HepG2 (cell line): ENCODE measurements at regions not wholly inside any gene's neighbourhood (a gene's known extent, or its start where the extent isn't known, plus 50 kb on each side); places are given as distances from the start of the nearest gene placed in this dataset.

Experiments
- ATAC-seq: fragments of 200-7000 bp; cut with Tn5 transposase; 3 replicates; pipeline ENCODE4 v1.9.1; 2020; ENCODE audit warnings: mild to moderate bottlenecking, moderate library complexity
- BruUV-seq: library from RNA; stranded (reverse); fragments of 400-500 nt; replicated peaks from 2 replicates; lab custom pipeline; 2021; lab: Mats Ljungman, UMichigan
- CTCF ChIA-PET: fragments of 300-600 bp; formaldehyde crosslinking; extraction: SDS; loops from one replicate; lab custom pipeline; 2021; ENCODE audit warnings: low total read pairs, inconsistent platforms, low intra/inter-chr PET ratio; lab: Yijun Ruan, JAX
- POLR2A ChIA-PET: fragments of 350-600 bp; sonication (Branson Sonifier 250); formaldehyde crosslinking; loops from one replicate; lab custom pipeline; 2020; ENCODE audit warnings: antibody characterized with exemption, inconsistent platforms; lab: Yijun Ruan, JAX
- DNase-seq: peaks from one replicate; pipeline ENCODE4 v3.0.0-alpha.2; 2015; ENCODE audit warnings: low spot score
- FAIRE-seq: peaks from 3 replicates; lab custom pipeline; 2011; peaks lifted over from hg19 to GRCh38; lab: Jason Lieb, UNC
- H2AFZ ChIP-seq: one replicate; pipeline ENCODE4 v1.6.1; 2011; ENCODE audit warnings: low read length, inconsistent platforms
- H3K27ac ChIP-seq: fragments of 300-600 bp; 3 replicates; pipeline ENCODE4 v1.8.0; 2011; ENCODE audit warnings: mixed run types, mild to moderate bottlenecking, mixed read lengths, low read length, inconsistent platforms; ENCODE audit not compliant: insufficient read depth; ENCODE audit errors: extremely low read length
- H3K27me3 ChIP-seq, 2 experiments: fragments of 200-600 bp in 1 of 2; 2 replicates in 1 of 2; 3 replicates in 1 of 2; pipeline versions ENCODE4 v1.6.0 to v1.8.0; 2011; ENCODE audit warnings: low read length in 2 of 2, mild to moderate bottlenecking in 2 of 2, moderate library complexity in 2 of 2, inconsistent platforms in 1 of 2; ENCODE audit not compliant: insufficient read depth in 2 of 2, control insufficient read depth in 1 of 2
- H3K36me3 ChIP-seq, 2 experiments: fragments of 200-600 bp in 1 of 2; replicated peaks in 1 of 2; 2 replicates in 1 of 2; 3 replicates in 1 of 2; pipeline versions ENCODE4 v1.5.1 to v1.8.0; 2011; ENCODE audit warnings: low read length in 2 of 2, inconsistent platforms in 1 of 2; ENCODE audit not compliant: insufficient read depth in 2 of 2, control insufficient read depth in 1 of 2
- H3K4me1 ChIP-seq: 2 replicates; pipeline ENCODE4 v1.5.1; 2012; ENCODE audit warnings: low read length, inconsistent platforms; ENCODE audit not compliant: insufficient read depth
- H3K4me2 ChIP-seq: 2 replicates; pipeline ENCODE4 v1.6.0; 2011; ENCODE audit warnings: low read depth, low read length, inconsistent platforms
- H3K4me3 ChIP-seq, 3 experiments: fragments of 200-600 bp in 1 of 3; sonication (generic), shearing (Covaris generic) in 1 of 3; replicated peaks in 1 of 3; 2 replicates each; pipeline ENCODE4 v1.5.1; 2011 to 2016; ENCODE audit warnings: low read length in 3 of 3, inconsistent platforms in 2 of 3, low read depth in 2 of 3, mild to moderate bottlenecking in 2 of 3, control low read depth in 1 of 3, mixed read lengths in 1 of 3; ENCODE audit not compliant: insufficient read depth in 1 of 3
- H3K79me2 ChIP-seq: one replicate; pipeline ENCODE4 v1.6.1; 2011; ENCODE audit warnings: low read length, inconsistent platforms; ENCODE audit not compliant: insufficient read depth
- H3K9ac ChIP-seq: 2 replicates; pipeline ENCODE4 v1.6.0; 2011; ENCODE audit warnings: mild to moderate bottlenecking, low read depth, low read length, inconsistent platforms; ENCODE audit not compliant: insufficient read depth
- H3K9me3 ChIP-seq: 2 replicates; pipeline ENCODE4 v1.5.1; 2012; ENCODE audit warnings: mild to moderate bottlenecking, low read length
- H4K20me1 ChIP-seq: 2 replicates; pipeline ENCODE4 v1.6.0; 2011; ENCODE audit warnings: inconsistent platforms, mild to moderate bottlenecking, low read length, moderate library complexity; ENCODE audit not compliant: insufficient read depth
- ARNT ChIP-seq: fragments of 450-650 bp; IDR thresholded peaks from 2 replicates; pipeline ENCODE4 v1.6.1; 2017
- FUBP1 ChIP-seq: sonication (generic); formaldehyde crosslinking; IDR thresholded peaks from 2 replicates; pipeline ENCODE4 v1.5.1; 2020; ENCODE audit warnings: missing genetic modification reagents, mild to moderate bottlenecking, borderline replicate concordance
- HNF4A ChIP-seq: sonication (generic); formaldehyde crosslinking; IDR thresholded peaks from 2 replicates; pipeline ENCODE4 v1.4.0; 2020; ENCODE audit warnings: missing genetic modification reagents
- NFIB ChIP-seq: sonication (generic); formaldehyde crosslinking; IDR thresholded peaks from 2 replicates; pipeline ENCODE4 v1.9.0; 2021; ENCODE audit warnings: missing genetic modification reagents, mild to moderate bottlenecking, borderline replicate concordance
- PHB2 ChIP-seq: fragments of 450-650 bp; IDR thresholded peaks from 2 replicates; pipeline ENCODE4 v1.6.1; 2018; ENCODE audit not compliant: partially characterized antibody
- POLR2AphosphoS5 ChIP-seq: IDR thresholded peaks from 2 replicates; pipeline ENCODE4 v1.6.1; 2012; ENCODE audit warnings: low read depth, low read length
- RAD21 ChIP-seq: fragments of 450-650 bp; formaldehyde crosslinking; IDR thresholded peaks from 2 replicates; pipeline ENCODE4 v1.5.0; 2020; ENCODE audit warnings: mild to moderate bottlenecking
- REST ChIP-seq, 2 experiments: IDR thresholded peaks; 2 replicates each; pipeline ENCODE4 v1.6.1; 2011 to 2012; ENCODE audit warnings: low read length in 2 of 2, borderline replicate concordance in 1 of 2, low read depth in 1 of 2, mild to moderate bottlenecking in 1 of 2, moderate library complexity in 1 of 2
- SMAD1 ChIP-seq: sonication (generic); formaldehyde crosslinking; IDR thresholded peaks from 2 replicates; pipeline ENCODE4 v1.4.0; 2020; ENCODE audit warnings: missing genetic modification reagents, low read depth, mild to moderate bottlenecking, borderline replicate concordance
- ZBTB38 ChIP-seq: sonication (generic); formaldehyde crosslinking; IDR thresholded peaks from 2 replicates; pipeline ENCODE4 v1.5.1; 2020; ENCODE audit warnings: mild to moderate bottlenecking, missing genetic modification reagents
- ZNF629 ChIP-seq: sonication (generic); formaldehyde crosslinking; conservative IDR thresholded peaks from 2 replicates; pipeline ENCODE4 v1.5.0; 2020; ENCODE audit warnings: missing genetic modification reagents
- WGBS: methylation state at CpG from one replicate; pipeline ENCODE4 v1.1.6; 2017; ENCODE audit warnings: low lambda C conversion rate; 5-methylcytosine and 5-hydroxymethylcytosine counted together
- in situ Hi-C: cut with HindIII; loops from 2 replicates; pipeline ENCODE4 v1.10.0; 2017; ENCODE audit warnings: low pct_unique_long_range_greater_than_20kb; ENCODE audit not compliant: extremely low pct_ligation_motif_present
- intact Hi-C: fragments of 100-400 bp; cut with micrococcal nuclease; formaldehyde crosslinking; loops from one replicate; pipeline ENCODE4 v1.10.0; 2022; ENCODE audit not compliant: unreplicated experiment
- TF ChIP-seq, protein P1 (sequence below): sonication (generic); formaldehyde crosslinking; IDR thresholded peaks from 2 replicates; pipeline ENCODE4 v1.9.0; 2021; ENCODE audit warnings: missing genetic modification reagents, borderline replicate concordance
- TF ChIP-seq, protein P2 (sequence below): sonication (generic); formaldehyde crosslinking; IDR thresholded peaks from 2 replicates; pipeline ENCODE4 v1.4.0; 2020; ENCODE audit warnings: mild to moderate bottlenecking, missing genetic modification reagents
- TF ChIP-seq, protein P3 (sequence below): sonication (generic); formaldehyde crosslinking; IDR thresholded peaks from 2 replicates; pipeline ENCODE4; 2020; ENCODE audit warnings: missing genetic modification reagents, mild to moderate bottlenecking, borderline replicate concordance

DNA sequence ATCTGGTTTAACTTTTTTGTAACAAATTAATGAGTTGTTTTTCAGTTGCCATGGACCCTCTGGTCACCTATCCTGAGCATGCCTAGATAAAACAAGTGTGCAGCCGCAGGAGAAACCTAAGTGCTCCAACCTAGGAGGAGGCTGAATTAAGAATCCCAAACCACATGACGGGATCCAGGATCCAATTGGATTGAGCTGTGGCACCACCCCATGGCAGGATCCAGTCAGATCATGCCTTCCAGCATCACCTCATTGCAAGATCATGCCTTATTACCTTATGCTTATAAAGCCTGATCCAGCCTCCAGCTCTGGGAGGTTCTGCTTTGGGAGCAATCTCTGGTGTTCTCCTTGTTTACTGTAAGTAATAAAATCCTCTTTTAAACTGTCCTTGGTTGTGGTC lies 662.0 kb downstream of the TLR4 start:
- BruUV-seq: no TSS peak
- Histone ChIP-seq H3K4me3 (no peak overlapping the region), H3K36me3 (no peaks in the 10 kb centered on the region), H3K79me2 (no peaks in the 10 kb centered on the region), H4K20me1 (no peaks in the 10 kb centered on the region), H3K4me1 (no peaks in the 10 kb centered on the region), H3K9ac (no peak overlapping the region), H3K4me2 (no peak overlapping the region), H2AFZ (no peak overlapping the region), H3K27ac (no peak overlapping the region), H3K9me3 (peaks cover 86% of the 10 kb centered on the region), H3K27me3 (no peaks in the 10 kb centered on the region)
- in situ Hi-C loops: no loop called here
- ATAC-seq (no peak), FAIRE-seq (no peak), DNase-seq (no peak)
- WGBS: 8% methylated on average over 2 of the region's 2 CpGs
- POLR2A ChIA-PET: no interaction called here
- CTCF ChIA-PET: no interaction called here
- intact Hi-C loops: no loop called here
- TF ChIP-seq, protein P1, sequence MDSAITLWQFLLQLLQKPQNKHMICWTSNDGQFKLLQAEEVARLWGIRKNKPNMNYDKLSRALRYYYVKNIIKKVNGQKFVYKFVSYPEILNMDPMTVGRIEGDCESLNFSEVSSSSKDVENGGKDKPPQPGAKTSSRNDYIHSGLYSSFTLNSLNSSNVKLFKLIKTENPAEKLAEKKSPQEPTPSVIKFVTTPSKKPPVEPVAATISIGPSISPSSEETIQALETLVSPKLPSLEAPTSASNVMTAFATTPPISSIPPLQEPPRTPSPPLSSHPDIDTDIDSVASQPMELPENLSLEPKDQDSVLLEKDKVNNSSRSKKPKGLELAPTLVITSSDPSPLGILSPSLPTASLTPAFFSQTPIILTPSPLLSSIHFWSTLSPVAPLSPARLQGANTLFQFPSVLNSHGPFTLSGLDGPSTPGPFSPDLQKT (CRISPR knock-in tag): no peak
- no peak for TF ChIP-seq RAD21 (CRISPR knock-in tag)
- no peak for TF ChIP-seq HNF4A (CRISPR knock-in tag)
- no peak for TF ChIP-seq FUBP1
- TF ChIP-seq REST (IDR thresholded peaks at IDR 0.05; ENCODE audit: borderline replicate concordance in 1 of 2, low read depth in 1 of 2, low read length in 2 of 2): no peak
- no peak for TF ChIP-seq ZNF629 (CRISPR knock-in tag)
- TF ChIP-seq POLR2AphosphoS5: no peak
- TF ChIP-seq PHB2: no peak
- no peak for TF ChIP-seq SMAD1 (CRISPR knock-in tag)
- TF ChIP-seq ZBTB38 (CRISPR knock-in tag): no peak
- TF ChIP-seq, protein P2, sequence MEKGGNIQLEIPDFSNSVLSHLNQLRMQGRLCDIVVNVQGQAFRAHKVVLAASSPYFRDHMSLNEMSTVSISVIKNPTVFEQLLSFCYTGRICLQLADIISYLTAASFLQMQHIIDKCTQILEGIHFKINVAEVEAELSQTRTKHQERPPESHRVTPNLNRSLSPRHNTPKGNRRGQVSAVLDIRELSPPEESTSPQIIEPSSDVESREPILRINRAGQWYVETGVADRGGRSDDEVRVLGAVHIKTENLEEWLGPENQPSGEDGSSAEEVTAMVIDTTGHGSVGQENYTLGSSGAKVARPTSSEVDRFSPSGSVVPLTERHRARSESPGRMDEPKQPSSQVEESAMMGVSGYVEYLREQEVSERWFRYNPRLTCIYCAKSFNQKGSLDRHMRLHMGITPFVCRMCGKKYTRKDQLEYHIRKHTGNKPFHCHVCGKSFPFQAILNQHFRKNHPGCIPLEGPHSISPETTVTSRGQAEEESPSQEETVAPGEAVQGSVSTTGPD: no peak
- TF ChIP-seq ARNT: no peak
- TF ChIP-seq NFIB (CRISPR knock-in tag): no peak
- TF ChIP-seq, protein P3, sequence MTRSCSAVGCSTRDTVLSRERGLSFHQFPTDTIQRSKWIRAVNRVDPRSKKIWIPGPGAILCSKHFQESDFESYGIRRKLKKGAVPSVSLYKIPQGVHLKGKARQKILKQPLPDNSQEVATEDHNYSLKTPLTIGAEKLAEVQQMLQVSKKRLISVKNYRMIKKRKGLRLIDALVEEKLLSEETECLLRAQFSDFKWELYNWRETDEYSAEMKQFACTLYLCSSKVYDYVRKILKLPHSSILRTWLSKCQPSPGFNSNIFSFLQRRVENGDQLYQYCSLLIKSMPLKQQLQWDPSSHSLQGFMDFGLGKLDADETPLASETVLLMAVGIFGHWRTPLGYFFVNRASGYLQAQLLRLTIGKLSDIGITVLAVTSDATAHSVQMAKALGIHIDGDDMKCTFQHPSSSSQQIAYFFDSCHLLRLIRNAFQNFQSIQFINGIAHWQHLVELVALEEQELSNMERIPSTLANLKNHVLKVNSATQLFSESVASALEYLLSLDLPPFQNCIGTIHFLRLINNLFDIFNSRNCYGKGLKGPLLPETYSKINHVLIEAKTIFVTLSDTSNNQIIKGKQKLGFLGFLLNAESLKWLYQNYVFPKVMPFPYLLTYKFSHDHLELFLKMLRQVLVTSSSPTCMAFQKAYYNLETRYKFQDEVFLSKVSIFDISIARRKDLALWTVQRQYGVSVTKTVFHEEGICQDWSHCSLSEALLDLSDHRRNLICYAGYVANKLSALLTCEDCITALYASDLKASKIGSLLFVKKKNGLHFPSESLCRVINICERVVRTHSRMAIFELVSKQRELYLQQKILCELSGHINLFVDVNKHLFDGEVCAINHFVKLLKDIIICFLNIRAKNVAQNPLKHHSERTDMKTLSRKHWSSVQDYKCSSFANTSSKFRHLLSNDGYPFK (CRISPR knock-in tag): no peak
